NCI-H1436 (cell line): ENCODE measurements at regions not wholly inside any gene's neighbourhood (a gene's known extent, or its start where the extent isn't known, plus 50 kb on each side); places are given as distances from the start of the nearest gene placed in this dataset.
"Not testable (repeated sequence)": the region's sequence is repeated elsewhere in the genome, so short reads cannot be mapped to it uniquely, and the experiment has no call there.

Experiments used
- DNase-seq: peaks from one replicate; lab custom pipeline; 2025; lab: John Stamatoyannopoulos, UW

- not testable (repeated sequence) for DNase-seq
Observed at GRCh38 chr17:20633268-20634059, 53.9 kb downstream of the CDRT15L2 start.

DNA sequence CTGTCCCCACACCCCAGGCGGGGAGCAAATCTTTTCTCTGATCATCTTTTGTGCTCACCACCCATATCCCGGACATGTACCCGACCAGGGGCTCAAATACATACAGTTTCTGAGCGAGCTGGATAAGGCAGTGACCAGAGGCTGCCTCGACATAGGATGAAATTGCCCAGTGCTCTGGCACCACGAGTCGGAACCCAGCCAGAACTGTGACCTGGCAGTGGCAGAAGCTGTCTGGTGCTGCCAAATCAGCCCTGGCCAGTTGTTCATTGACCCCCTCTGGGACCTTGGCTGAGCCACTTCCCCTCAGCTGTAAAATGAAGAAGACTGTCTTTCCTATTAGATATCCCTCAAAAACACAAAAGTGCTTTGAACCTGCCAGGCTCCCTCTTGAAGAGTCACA is 60.6 kb downstream of the CDRT15L2 start:
- DNase-seq, result not testable (repeated sequence)

DNA sequence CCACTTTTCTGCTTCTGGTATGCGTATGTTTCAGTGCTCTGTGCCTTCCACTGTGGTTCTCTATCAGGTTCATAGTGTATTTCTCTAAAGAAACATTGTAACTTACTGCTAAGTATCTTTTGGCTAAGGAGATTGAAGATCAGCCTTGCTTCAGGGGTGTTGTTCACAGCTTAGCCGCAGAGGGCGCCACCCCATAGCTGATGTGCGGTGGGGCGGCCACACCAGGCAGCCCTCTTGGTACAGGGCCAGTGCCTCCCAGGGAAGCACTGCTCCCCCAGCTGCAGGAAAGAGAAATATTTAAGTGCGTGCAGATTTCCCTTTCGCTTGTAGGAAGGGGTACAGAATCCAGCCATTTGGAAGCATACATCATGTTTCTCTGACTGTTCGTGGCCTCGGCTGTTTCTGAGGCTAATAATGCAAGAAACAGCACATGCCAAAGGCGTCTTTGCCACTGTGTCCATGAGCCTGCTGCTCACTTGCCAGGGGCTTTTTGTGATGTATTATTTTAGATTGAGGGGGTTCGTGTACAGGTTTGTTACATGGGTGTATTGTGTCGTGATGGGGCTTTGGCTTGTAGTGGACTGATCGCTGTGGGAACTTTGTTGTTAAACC is 67.2 kb downstream of the CDRT15L2 start:
- peak; percentile 61 for DNase-seq

GRCh38 chr17:20649097-20649767 is 69.7 kb downstream of the CDRT15L2 start:
- DNase-seq, result not testable (repeated sequence)

DNA sequence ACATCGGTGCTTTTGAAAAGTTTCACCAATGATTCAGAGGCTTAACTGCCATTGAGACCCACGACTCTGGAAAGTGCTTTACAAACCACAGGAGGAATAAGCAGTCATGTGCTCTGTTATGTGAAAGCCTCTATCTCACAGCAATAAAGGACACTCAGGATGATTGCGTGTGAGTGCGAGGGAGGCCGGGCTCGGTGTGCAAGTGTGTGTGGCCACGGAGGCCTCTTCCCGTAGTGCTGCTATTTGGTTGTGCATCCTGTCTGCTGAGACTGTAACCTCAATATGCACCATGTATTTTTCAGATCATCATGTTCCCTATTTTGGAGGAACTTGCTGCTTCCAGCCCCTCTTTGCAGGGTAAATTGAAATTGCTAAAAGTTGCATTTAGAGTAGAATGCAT is 71.5 kb downstream of the CDRT15L2 start:
- DNase-seq, result not testable (repeated sequence)

DNA sequence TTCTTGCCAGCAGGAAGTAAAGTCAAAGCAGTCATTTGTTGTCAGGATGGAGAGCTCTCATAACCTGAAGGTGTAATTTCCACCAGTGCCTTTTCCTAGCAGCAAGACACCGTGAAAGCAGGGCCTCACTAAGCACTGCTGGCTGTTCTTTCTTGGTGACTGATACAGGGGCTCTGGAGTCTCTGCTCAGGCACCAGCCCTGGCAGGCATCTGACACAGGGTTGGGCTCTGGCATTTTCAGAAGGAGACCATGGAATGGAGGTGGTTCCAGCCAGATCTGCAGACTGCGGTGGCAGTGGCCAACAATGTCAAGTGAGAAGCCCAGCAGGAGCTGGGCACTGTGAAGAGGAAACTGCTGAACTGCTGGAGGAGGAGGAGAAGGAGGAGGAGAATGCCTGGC is 72.2 kb downstream of the CDRT15L2 start:
- DNase-seq, result not testable (repeated sequence)

GRCh38 chr17:20653391-20653790 is 73.9 kb downstream of the CDRT15L2 start:
- DNase-seq, result not testable (repeated sequence)

DNA sequence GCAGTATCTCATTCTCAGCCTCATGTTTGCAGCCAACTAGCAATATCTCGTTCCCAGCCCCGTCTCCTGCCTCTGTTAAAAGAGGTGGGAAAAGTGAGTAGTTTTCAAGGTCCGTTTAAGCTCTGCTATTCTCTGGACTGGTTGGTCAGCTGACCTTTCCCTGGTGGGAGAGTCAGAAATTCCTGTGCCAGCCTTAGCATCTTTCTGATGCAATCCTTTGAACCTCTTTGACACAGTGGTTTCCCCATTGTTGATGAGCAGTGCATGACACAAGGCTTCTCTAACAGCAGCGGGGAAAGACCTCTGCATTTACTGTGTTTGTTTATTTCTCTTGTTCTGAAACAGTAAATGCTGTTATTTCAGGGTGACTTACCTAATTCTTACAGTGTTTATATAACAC is 74.6 kb downstream of the CDRT15L2 start:
- not testable (repeated sequence) for DNase-seq

GRCh38 chr17:20654575-20654974 is 75.1 kb downstream of the CDRT15L2 start:
- not testable (repeated sequence) for DNase-seq

DNA sequence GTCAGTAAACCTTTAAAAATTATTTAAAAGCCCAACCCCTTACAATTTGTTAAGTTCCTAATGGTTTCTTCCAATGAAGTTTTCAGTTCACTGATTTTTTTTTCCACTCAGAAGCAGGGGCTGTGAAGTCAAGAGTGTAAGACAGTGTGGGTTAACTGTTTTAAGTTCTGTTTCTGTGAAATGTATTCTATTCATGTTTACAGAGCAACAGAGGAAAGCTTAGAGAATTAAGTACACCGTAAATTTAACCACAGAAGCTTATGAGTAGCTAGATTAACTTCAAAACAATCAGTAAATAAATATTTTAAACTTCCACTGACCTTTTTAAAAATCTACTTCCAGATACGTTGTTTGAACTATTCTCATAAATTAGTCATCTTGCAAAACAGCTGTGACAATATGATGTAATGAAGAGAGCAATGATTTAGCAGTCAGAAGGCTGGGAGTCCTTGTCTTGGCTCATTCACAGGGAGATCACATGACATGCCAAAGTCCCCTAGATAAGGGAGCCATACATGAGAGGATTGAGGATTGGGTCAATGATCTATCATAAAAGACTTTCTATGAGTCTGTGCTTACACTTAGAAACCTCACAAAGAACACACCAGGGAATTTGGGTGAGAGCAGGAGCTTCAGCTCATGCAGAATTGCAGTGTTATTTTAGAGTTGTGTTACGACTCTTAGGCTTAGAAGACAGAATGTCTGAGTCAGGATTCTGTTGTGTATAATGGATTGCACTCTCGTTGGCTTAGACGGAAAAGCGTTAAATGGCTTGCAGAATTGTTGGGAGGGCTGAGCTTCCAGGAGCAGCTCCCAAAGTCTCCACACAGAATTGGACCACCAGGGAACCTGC is 85.8 kb downstream of the CDRT15L2 start:
- not testable (repeated sequence) for DNase-seq

DNA sequence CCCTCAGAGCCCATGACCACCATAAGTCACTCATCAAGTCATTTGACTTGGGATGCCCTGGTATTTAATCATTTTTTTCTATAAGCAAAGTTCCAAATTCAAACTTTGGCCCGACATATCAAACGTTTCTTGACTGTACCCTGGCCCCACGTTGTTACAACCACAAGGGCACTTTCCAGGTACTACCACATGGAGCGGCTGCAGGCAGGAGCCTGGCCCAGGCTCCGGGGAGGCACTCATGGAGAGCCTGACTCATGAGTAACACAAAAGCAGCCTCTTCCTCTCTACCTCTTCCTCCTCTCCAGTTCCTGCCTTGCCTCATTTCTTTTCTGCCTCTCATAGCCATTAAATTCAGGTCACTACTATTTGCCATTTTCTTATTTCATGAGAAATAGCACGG is 87.2 kb downstream of the CDRT15L2 start:
- DNase-seq, result not testable (repeated sequence)

GRCh38 chr17:20667712-20668111 is 88.2 kb downstream of the CDRT15L2 start:
- not testable (repeated sequence) for DNase-seq

DNA sequence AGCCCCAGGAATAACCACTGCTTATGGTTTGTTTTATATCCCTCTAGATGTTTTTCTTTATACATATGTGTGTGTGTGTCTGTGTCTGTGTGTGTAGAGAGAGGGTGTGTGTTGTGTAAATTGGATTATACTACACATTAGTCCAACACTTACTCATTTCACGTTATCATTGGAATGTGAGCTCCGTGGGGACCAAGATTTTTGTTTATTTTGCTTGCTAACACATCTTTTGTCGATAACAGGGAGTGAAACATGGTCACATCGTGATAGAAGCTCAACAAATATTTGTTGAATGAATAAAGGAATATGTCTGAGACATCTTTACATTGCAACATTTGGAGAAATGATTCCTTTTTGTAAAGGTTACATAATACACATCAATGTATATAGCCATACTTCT is 88.8 kb downstream of the CDRT15L2 start:
- not testable (repeated sequence) for DNase-seq

DNA sequence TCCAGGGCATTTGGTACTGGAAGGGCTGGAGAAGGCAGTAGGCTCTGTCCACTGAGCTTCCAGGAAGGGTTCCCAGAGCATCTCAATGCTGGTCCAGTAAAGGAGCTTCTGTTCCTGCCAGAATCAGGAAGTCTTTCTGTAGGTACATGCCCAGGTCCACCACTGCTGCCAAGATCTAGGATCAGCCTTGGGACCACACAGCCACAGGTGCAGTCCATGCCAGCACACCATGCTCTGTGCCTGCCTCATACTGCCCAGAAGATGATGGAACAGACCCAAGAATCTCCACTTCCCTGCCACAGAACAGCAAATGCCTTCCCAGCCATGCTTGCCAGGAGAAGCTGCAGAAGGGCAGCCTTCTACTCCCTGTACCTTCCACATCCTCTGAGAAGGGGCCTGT is 89.3 kb downstream of the CDRT15L2 start:
- not testable (repeated sequence) for DNase-seq

DNA sequence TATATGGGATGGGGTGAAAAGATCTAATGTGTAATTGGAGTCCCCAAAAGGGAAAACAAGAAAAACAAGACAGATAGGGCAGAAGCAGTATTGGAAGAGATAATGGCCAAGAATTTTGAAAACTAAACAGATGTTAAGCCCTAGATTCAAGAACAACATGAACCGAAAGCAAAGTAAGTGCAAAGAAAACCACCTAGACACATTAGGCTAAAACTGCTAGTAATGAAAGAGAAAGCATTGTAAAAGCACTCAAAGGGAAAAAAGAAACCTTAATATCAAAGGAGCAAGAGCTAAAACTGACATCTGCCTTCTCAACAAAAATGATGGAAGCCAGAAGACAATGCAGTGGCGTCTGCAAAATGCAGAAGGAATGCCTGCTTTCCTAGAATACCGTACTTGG is 91.0 kb downstream of the CDRT15L2 start:
- not testable (repeated sequence) for DNase-seq

DNA sequence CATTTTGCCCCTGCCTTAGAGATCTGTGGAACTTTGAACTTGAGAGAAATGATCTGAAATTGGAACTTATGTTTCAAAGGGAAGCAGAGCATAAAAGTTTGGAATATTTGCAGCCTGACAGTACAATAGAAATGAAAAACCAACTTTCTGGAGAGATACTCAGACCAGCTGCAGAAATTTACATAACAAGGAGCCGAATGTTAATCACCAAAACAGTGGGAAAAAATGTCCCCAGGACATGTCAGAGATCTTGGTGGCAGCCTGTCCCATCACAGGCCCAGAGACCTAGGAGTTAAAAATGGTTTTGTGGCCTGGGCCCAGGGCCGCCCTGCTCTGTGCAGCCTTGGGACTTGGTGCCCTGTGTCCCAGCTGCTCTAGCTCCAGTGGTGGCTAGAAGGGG is 94.8 kb downstream of the CDRT15L2 start:
- not testable (repeated sequence) for DNase-seq

- not testable (repeated sequence) for DNase-seq
Observed at GRCh38 chr17:20675707-20676106, 96.2 kb downstream of the CDRT15L2 start.

DNA sequence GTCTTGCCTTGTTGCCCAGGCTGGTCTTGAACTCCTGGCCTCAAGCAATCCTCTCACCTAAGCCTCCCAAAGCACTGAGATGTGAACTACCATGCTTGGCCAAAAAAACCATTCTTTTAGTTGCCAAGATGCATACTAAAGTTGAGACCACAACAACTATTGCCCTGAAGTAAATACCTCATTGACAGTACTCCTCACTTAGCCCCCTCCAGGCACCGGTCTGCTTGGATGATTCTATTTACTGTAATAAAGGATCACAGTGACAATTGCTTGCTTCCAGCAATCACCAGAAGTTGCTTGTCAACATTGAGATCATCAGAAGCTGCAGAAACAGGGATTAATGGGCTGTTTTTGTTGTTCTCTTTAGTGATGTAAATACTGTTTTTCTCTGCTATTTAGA is 97.1 kb downstream of the CDRT15L2 start:
- DNase-seq, result not testable (repeated sequence)

- not testable (repeated sequence) for DNase-seq
Observed at GRCh38 chr17:20677469-20677868, 97.9 kb downstream of the CDRT15L2 start.

GRCh38 chr17:20678424-20678823 is 98.9 kb downstream of the CDRT15L2 start:
- not testable (repeated sequence) for DNase-seq

- DNase-seq, result not testable (repeated sequence)
Observed at GRCh38 chr17:20681746-20682722, 102.5 kb downstream of the CDRT15L2 start.
